HepG2 (cell line): ENCODE measurements at regions not wholly inside any gene's neighbourhood (a gene's known extent, or its start where the extent isn't known, plus 50 kb on each side); places are given as distances from the start of the nearest gene placed in this dataset.

Source experiments
- MLLT10 ChIP-seq: sonication (generic); formaldehyde crosslinking; IDR thresholded peaks from 2 replicates; pipeline ENCODE4 v1.4.0; 2020; ENCODE audit warnings: missing genetic modification reagents
- MTA3 ChIP-seq: sonication (generic); formaldehyde crosslinking; IDR thresholded peaks from 2 replicates; pipeline ENCODE4 v1.4.0; 2020; ENCODE audit warnings: missing genetic modification reagents
- SIX1 ChIP-seq: sonication (generic); formaldehyde crosslinking; IDR thresholded peaks from 2 replicates; pipeline ENCODE4 v1.4.0; 2020; ENCODE audit warnings: missing genetic modification reagents, borderline replicate concordance
- SP5 ChIP-seq: IDR thresholded peaks from 2 replicates; pipeline ENCODE4 v1.6.1; 2016; ENCODE audit warnings: low read depth, borderline replicate concordance
- SUZ12 ChIP-seq: fragments of 150-350 bp; IDR thresholded peaks from 2 replicates; pipeline ENCODE4 v1.6.1; 2014; ENCODE audit warnings: low read depth, low read length
- TP53 ChIP-seq: sonication (generic); formaldehyde crosslinking; conservative IDR thresholded peaks from 2 replicates; pipeline ENCODE4 v1.4.0; 2020; ENCODE audit warnings: missing genetic modification reagents
- ZNF333 ChIP-seq: sonication (generic); formaldehyde crosslinking; IDR thresholded peaks from 2 replicates; pipeline ENCODE4 v1.4.0; 2020; ENCODE audit warnings: mild to moderate bottlenecking, missing genetic modification reagents, borderline replicate concordance
- ZNF337 ChIP-seq: sonication (generic); formaldehyde crosslinking; IDR thresholded peaks from 2 replicates; pipeline ENCODE4 v1.5.1; 2020; ENCODE audit warnings: missing genetic modification reagents, low read depth, mild to moderate bottlenecking, borderline replicate concordance
- ZNF629 ChIP-seq: sonication (generic); formaldehyde crosslinking; conservative IDR thresholded peaks from 2 replicates; pipeline ENCODE4 v1.5.0; 2020; ENCODE audit warnings: missing genetic modification reagents
- ZNF775 ChIP-seq: sonication (generic); formaldehyde crosslinking; IDR thresholded peaks from 2 replicates; pipeline ENCODE4 v1.4.0; 2020; ENCODE audit warnings: missing genetic modification reagents, mild to moderate bottlenecking, moderate library complexity, borderline replicate concordance
- TF ChIP-seq, protein P1 (sequence below): sonication (generic); formaldehyde crosslinking; IDR thresholded peaks from 2 replicates; pipeline ENCODE4 v1.4.0; 2020; ENCODE audit warnings: missing genetic modification reagents, borderline replicate concordance
- TF ChIP-seq, protein P2 (sequence below): sonication (generic); formaldehyde crosslinking; IDR thresholded peaks from 2 replicates; pipeline ENCODE4 v1.5.0; 2020; ENCODE audit warnings: mild to moderate bottlenecking, missing genetic modification reagents, moderate library complexity

DNA sequence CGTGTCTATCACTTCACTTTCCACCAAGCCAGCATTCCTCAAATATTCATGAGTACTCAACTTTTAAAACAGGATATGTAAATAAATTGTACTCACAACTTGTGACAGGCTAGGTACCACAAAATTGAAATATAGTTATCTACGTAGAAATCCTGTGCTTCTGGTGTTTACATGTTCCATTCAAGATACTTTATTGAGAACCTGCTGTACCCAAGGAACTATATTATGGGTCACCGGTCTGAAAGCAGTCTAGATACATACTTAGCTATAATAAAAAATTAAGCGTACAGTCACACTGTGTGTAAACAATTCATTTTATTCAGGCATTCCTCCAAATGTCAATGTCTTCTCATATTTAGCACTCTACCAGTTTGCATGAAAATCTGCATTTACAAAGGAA lies 482.2 kb upstream of the SOX9 start (continued):
- TF ChIP-seq, protein P1, sequence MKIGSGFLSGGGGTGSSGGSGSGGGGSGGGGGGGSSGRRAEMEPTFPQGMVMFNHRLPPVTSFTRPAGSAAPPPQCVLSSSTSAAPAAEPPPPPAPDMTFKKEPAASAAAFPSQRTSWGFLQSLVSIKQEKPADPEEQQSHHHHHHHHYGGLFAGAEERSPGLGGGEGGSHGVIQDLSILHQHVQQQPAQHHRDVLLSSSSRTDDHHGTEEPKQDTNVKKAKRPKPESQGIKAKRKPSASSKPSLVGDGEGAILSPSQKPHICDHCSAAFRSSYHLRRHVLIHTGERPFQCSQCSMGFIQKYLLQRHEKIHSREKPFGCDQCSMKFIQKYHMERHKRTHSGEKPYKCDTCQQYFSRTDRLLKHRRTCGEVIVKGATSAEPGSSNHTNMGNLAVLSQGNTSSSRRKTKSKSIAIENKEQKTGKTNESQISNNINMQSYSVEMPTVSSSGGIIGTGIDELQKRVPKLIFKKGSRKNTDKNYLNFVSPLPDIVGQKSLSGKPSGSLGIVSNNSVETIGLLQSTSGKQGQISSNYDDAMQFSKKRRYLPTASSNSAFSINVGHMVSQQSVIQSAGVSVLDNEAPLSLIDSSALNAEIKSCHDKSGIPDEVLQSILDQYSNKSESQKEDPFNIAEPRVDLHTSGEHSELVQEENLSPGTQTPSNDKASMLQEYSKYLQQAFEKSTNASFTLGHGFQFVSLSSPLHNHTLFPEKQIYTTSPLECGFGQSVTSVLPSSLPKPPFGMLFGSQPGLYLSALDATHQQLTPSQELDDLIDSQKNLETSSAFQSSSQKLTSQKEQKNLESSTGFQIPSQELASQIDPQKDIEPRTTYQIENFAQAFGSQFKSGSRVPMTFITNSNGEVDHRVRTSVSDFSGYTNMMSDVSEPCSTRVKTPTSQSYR (CRISPR knock-in tag), result no peak
- TF ChIP-seq TP53 (CRISPR knock-in tag) (no peak), MLLT10 (CRISPR knock-in tag) (no peak), SUZ12 (no peak), ZNF775 (CRISPR knock-in tag) (no peak), SP5 (no peak), MTA3 (no peak), ZNF337 (no peak), ZNF333 (CRISPR knock-in tag) (no peak), SIX1 (no peak), ZNF629 (CRISPR knock-in tag) (no peak)
- TF ChIP-seq, protein P2, sequence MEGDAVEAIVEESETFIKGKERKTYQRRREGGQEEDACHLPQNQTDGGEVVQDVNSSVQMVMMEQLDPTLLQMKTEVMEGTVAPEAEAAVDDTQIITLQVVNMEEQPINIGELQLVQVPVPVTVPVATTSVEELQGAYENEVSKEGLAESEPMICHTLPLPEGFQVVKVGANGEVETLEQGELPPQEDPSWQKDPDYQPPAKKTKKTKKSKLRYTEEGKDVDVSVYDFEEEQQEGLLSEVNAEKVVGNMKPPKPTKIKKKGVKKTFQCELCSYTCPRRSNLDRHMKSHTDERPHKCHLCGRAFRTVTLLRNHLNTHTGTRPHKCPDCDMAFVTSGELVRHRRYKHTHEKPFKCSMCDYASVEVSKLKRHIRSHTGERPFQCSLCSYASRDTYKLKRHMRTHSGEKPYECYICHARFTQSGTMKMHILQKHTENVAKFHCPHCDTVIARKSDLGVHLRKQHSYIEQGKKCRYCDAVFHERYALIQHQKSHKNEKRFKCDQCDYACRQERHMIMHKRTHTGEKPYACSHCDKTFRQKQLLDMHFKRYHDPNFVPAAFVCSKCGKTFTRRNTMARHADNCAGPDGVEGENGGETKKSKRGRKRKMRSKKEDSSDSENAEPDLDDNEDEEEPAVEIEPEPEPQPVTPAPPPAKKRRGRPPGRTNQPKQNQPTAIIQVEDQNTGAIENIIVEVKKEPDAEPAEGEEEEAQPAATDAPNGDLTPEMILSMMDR (CRISPR knock-in tag), result no peak
